Activated CD4-positive, alpha-beta memory T cell treated with anti-CD3 and anti-CD28 coated beads for 36 hours (primary cell): ENCODE measurements at regions not wholly inside any gene's neighbourhood (a gene's known extent, or its start where the extent isn't known, plus 50 kb on each side); places are given as distances from the start of the nearest gene placed in this dataset.

ENCODE experiments used
- CTCF ChIA-PET: fragments of 350-600 bp; sonication (Branson Sonifier 250); formaldehyde crosslinking; loops from one replicate; lab custom pipeline; 2021; ENCODE audit warnings: antibody characterized with exemption, inconsistent platforms; lab: Charles Lee
- POLR2A ChIA-PET: fragments of 350-600 bp; sonication (Branson Sonifier 250); formaldehyde crosslinking; loops from one replicate; lab custom pipeline; 2021; ENCODE audit warnings: antibody characterized with exemption; lab: Charles Lee
- DNase-seq: peaks from one replicate; pipeline ENCODE4 v3.0.0-alpha.2; 2020
- H3K27ac Mint-ChIP-seq: one replicate; pipeline ENCODE4 v1.8.0; 2021; ENCODE audit warnings: mixed read lengths
- H3K27me3 Mint-ChIP-seq: one replicate; pipeline ENCODE4 v1.8.0; 2021; ENCODE audit warnings: mixed read lengths
- H3K36me3 Mint-ChIP-seq: one replicate; pipeline ENCODE4 v1.8.0; 2021; ENCODE audit warnings: mixed read lengths
- H3K4me1 Mint-ChIP-seq: one replicate; pipeline ENCODE4 v1.8.0; 2021; ENCODE audit warnings: low read depth, mixed read lengths
- H3K4me3 Mint-ChIP-seq: one replicate; pipeline ENCODE4 v1.8.0; 2021; ENCODE audit warnings: mild to moderate bottlenecking, mixed read lengths
- H3K9me3 Mint-ChIP-seq: one replicate; pipeline ENCODE4 v1.8.0; 2021; ENCODE audit warnings: mixed read lengths
- intact Hi-C: fragments of 100-400 bp; cut with micrococcal nuclease; formaldehyde crosslinking; loops from one replicate; pipeline ENCODE4 v1.15.1; 2023

DNA sequence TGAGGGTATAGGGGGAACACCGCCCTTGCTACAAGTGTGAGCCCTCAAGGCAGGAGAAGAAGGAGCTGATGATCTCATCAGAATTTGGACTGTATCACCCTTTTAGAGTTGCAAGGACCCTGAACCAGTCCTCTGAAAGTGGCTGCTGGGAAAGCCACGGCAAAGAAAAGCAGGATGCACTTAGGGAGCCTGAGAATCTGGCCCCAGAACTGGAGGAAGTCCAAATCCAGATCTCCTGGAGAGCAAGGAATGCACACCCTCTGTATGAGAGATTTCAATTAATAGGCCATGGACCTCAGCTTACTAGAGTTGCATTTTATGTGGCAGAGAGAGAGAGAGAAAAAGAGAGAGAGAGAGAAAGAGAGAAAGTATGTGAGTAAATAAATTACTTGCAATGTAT, 662.9 kb downstream of the CCSER2 start:
- no peak overlapping the region for H3K4me3 Mint-ChIP-seq
- CTCF ChIA-PET, result no interaction called here
- POLR2A ChIA-PET, result no interaction called here
- H3K4me1 Mint-ChIP-seq, result no peaks in the 10 kb centered on the region
- no peaks in the 10 kb centered on the region for H3K27me3 Mint-ChIP-seq
- intact Hi-C loops, result no loop called here
- no peak overlapping the region for H3K27ac Mint-ChIP-seq
- H3K36me3 Mint-ChIP-seq, result no peaks in the 10 kb centered on the region
- DNase-seq, result no peak
- no peaks in the 10 kb centered on the region for H3K9me3 Mint-ChIP-seq

DNA sequence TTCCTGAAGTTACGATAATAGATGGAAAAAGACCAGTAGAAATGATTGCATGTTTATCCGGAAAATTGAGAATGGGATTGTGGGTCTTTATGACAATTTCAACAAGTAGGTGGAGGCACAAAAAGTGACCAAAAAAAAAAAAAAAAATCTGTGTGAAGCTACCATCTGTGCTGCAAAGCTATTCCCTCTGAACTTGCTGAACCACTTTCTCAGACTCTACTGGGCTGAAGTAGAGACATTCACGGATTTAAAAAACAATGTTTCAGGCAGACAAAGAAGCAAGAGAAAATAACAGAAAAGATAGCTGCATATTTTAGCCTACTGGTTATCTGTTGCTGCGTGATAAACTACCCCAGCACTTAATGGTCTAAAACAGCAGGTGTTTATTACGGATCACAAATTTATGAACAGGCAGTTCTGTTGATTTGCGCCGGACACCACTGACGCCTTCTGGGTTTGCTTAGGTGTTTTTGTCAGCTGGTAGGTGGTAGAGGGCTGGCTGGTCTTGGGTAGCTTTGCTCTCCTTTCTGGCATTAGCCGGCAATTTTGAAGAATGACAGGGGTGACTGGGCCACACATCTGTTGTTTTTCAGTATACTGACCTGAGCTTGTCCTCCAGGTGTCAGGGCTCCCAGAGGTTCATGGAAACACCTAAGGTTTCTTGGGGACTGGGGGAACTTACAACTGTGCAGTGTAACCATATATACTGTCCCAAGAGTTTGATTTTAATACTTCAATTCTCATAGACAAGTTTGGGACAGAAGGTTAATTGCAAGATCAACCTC, 665.1 kb downstream of the CCSER2 start:
- no peak overlapping the region for H3K4me3 Mint-ChIP-seq
- ChIA-PET POLR2A (no interaction called here), CTCF (no interaction called here)
- DNase-seq, result no peak
- no peaks in the 10 kb centered on the region for H3K4me1 Mint-ChIP-seq
- H3K36me3 Mint-ChIP-seq, result no peaks in the 10 kb centered on the region
- no peaks in the 10 kb centered on the region for H3K9me3 Mint-ChIP-seq
- H3K27ac Mint-ChIP-seq, result no peak overlapping the region
- H3K27me3 Mint-ChIP-seq, result no peaks in the 10 kb centered on the region
- intact Hi-C loops, result no loop called here

DNA sequence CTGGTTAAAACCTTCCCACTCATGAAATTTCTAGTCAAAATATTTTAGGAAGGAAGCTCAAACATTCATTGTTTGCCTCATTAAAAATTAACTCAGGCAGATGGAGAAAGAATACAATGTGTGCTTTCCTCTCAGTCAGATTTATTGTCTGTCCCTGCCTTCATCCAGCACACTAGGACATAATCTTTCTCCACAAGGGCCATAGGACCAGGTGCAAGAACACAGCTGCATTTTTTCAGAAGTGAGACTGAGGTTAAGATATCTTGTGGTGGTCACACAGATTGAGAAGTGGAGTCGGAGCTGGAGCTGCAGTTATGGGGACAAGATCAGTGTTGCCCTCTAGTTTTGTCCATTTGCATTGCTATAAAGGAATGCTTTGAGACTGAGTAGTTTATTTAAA, 666.3 kb downstream of the CCSER2 start:
- H3K36me3 Mint-ChIP-seq, result no peaks in the 10 kb centered on the region
- H3K4me1 Mint-ChIP-seq, result no peaks in the 10 kb centered on the region
- CTCF ChIA-PET, result no interaction called here
- no peak overlapping the region for H3K4me3 Mint-ChIP-seq
- H3K9me3 Mint-ChIP-seq, result no peaks in the 10 kb centered on the region
- intact Hi-C loops, result no loop called here
- no peaks in the 10 kb centered on the region for H3K27me3 Mint-ChIP-seq
- POLR2A ChIA-PET, result no interaction called here
- no peak overlapping the region for H3K27ac Mint-ChIP-seq
- DNase-seq, result no peak

DNA sequence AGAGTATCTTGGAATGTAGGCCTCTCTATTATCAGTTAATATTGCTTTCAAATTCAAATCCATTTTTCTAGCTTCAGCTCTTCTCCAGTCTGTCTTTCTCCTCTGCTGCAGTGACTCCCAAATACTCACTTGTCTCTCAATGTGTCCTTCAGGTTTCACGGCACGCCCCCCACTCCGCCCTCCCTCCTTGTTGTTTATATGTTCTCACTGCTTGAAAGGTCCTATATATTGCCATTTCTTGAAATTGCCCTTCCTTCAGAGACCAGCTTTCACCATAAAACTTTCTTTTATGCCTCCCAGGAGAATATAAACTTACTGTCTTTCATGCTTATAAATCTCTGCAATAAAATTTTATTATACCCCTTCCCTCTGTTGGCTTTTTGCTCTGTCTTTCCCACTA, 668.2 kb downstream of the CCSER2 start:
- ChIA-PET CTCF (interaction anchor here (0.6 kb wide), 1 partner anchor 371 kb away, joined by 3 read pairs; no protein-coding TSS in a partner anchor), POLR2A (no interaction called here)
- DNase-seq, result no peak
- Mint-ChIP-seq H3K27ac (no peak overlapping the region), H3K4me3 (no peak overlapping the region), H3K4me1 (no peaks in the 10 kb centered on the region), H3K9me3 (no peaks in the 10 kb centered on the region), H3K27me3 (no peaks in the 10 kb centered on the region), H3K36me3 (no peaks in the 10 kb centered on the region)
- intact Hi-C loops, result no loop called here

DNA sequence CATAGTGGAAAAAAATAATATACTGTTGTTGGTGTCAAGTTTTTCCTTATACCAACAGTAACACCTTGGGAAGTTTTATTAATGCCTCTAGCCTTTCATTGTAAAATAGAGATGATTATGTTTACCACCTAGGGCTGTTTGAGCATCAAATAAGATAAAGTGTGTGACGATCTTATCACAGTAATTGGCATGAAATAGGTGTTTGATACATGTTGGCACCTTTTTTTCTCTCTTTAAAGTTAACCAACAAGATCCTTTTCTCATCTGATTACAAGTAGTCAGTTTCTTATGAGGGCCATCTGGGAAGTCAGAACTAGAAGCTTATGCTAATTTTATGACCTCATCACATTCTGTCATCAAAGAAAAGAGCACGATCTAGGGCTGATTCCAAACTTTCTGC, 669.5 kb downstream of the CCSER2 start:
- H3K4me1 Mint-ChIP-seq, result no peaks in the 10 kb centered on the region
- no peak for DNase-seq
- H3K27ac Mint-ChIP-seq, result no peak overlapping the region
- no peak overlapping the region for H3K4me3 Mint-ChIP-seq
- intact Hi-C loops, result no loop called here
- no peaks in the 10 kb centered on the region for H3K36me3 Mint-ChIP-seq
- CTCF ChIA-PET, result no interaction called here
- POLR2A ChIA-PET, result no interaction called here
- no peaks in the 10 kb centered on the region for H3K27me3 Mint-ChIP-seq
- H3K9me3 Mint-ChIP-seq, result no peaks in the 10 kb centered on the region

DNA sequence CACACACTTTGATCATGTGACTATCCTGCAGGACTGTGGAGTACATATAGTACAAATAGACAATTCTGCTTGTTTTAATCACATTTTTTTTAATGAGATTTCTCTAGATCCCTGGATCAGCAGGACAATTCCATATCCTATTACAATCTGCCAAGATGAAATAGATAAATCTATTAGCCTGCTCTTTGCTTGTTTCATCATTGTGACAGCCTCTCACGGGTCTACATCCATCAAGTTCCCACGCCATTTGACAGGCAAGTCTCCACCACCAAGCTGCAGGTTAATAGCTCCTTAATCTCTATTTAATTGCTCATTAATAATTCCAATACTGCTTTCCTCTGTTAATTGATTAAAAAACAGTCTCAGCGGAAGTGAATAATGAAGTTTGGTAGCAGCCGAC, 671.5 kb downstream of the CCSER2 start:
- CTCF ChIA-PET, result interaction anchor here (0.6 kb wide), 1 partner anchor 58 kb away, joined by 3 read pairs; no protein-coding TSS in a partner anchor
- intact Hi-C loops, result no loop called here
- DNase-seq, result no peak
- POLR2A ChIA-PET, result no interaction called here
- no peaks in the 10 kb centered on the region for H3K9me3 Mint-ChIP-seq
- H3K27ac Mint-ChIP-seq, result no peak overlapping the region
- H3K36me3 Mint-ChIP-seq, result no peaks in the 10 kb centered on the region
- H3K4me3 Mint-ChIP-seq, result no peak overlapping the region
- no peaks in the 10 kb centered on the region for H3K4me1 Mint-ChIP-seq
- H3K27me3 Mint-ChIP-seq, result no peaks in the 10 kb centered on the region

DNA sequence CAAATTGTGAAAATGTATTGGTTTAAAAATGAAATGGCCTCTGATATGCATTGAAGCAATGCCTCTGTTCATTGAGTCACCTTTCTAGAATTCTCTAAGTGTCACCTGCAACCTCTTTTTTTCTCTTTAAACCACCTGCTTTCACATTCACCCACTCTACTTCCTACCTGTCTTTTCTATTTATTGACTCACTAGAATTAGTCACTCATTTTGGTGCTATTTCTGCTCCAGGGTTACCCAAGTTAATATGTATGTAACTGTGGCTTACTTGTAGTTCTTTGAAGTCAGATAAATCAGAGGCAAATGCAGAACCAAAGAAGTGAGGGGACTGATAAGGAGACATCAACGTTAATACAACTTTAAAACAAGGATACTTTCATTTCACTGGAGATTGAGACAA, 674.7 kb downstream of the CCSER2 start:
- Mint-ChIP-seq H3K4me3 (no peak overlapping the region), H3K36me3 (no peaks in the 10 kb centered on the region), H3K27me3 (no peaks in the 10 kb centered on the region), H3K27ac (no peak overlapping the region), H3K9me3 (no peaks in the 10 kb centered on the region), H3K4me1 (no peaks in the 10 kb centered on the region)
- DNase-seq, result no peak
- CTCF ChIA-PET, result no interaction called here
- intact Hi-C loops, result no loop called here
- POLR2A ChIA-PET, result no interaction called here

DNA sequence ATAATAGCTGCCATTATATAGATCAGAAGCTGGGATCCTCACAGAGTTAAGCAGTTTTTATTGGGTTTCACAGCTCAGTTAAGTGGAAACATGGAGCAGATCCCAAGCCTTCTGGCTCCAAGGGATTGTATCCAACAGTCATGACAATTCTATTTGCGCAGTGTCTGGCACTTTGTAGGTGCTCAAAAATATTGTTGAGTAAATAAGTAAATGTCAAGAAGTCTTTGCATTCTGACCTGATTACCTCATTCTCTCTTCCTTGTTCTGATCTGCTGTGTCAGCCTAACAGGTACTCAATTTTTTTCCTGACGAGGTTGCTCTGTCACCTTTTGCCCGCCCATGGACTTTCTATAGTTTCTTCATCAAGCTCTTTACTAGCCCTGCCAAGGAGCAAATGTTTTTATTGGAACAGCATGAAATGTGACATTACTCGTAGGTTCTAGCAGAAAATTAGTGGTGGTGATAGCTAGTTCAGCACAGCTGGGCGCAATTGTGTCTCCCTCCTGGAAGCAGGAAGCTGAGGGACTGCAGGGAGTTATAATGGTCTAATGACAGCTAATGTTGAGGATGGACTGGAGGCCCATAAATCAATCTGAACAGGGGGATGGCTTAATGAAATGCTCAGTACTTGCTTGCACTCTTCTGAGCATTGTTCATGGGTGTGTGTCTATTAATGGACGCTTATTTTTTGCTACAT, 680.2 kb downstream of the CCSER2 start:
- intact Hi-C loops, result no loop called here
- no peak overlapping the region for H3K27ac Mint-ChIP-seq
- ChIA-PET POLR2A (no interaction called here), CTCF (no interaction called here)
- no peaks in the 10 kb centered on the region for H3K36me3 Mint-ChIP-seq
- no peaks in the 10 kb centered on the region for H3K4me1 Mint-ChIP-seq
- H3K27me3 Mint-ChIP-seq, result no peaks in the 10 kb centered on the region
- H3K4me3 Mint-ChIP-seq, result no peak overlapping the region
- H3K9me3 Mint-ChIP-seq, result no peaks in the 10 kb centered on the region
- DNase-seq, result no peak

DNA sequence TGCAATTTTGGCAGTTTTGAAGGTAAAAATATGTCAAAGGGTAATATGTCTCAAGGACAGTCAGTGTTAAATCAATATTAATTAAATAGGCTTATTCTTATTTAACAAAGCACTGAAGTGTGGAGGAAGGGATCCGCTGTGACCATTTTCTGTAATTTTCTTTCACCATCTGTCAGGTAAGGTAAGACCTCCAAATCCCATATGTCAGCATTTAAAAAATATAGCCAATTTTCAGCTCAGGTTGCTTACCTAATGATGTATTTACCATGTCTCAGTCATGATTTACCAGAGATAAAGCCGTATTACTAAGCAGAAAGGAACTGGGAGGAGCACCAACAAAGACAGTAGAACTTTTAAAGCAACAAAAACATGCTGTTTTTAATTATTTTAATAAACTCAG, 683.9 kb downstream of the CCSER2 start:
- H3K27me3 Mint-ChIP-seq, result no peaks in the 10 kb centered on the region
- POLR2A ChIA-PET, result no interaction called here
- H3K9me3 Mint-ChIP-seq, result no peaks in the 10 kb centered on the region
- no peak overlapping the region for H3K4me3 Mint-ChIP-seq
- no peaks in the 10 kb centered on the region for H3K36me3 Mint-ChIP-seq
- no peak overlapping the region for H3K27ac Mint-ChIP-seq
- intact Hi-C loops, result no loop called here
- no peak for DNase-seq
- CTCF ChIA-PET, result no interaction called here
- H3K4me1 Mint-ChIP-seq, result no peaks in the 10 kb centered on the region

DNA sequence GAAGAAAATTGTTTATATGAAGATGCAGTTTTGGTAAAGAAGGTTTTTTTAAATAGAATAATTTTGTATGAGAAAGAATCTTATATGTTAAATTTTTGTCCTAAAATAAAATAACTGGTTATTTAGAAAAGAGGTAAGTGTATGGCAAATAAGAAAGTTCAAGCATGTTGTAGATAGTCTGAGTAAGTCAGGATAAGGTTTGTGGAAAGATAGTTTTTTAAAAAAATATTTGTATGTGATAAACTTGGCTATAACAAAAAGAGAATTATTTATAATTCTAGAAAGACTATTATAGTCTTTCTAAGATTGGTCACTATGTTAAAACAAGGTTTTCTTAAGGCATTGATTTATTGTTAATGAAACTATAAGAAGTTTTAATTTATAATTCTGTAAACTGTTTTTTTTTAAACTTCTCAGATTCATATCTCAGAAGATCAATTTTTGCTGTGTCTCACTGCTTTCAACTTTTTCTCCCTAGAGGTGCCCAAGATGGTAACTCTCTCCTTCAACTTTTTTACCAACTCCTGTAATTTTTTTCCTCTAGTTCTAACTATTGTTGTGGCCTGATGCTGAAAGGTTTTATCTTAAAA, 698.6 kb downstream of the CCSER2 start:
- POLR2A ChIA-PET, result no interaction called here
- no peaks in the 10 kb centered on the region for H3K36me3 Mint-ChIP-seq
- intact Hi-C loops, result no loop called here
- H3K27ac Mint-ChIP-seq, result no peak overlapping the region
- H3K4me3 Mint-ChIP-seq, result no peak overlapping the region
- H3K4me1 Mint-ChIP-seq, result no peaks in the 10 kb centered on the region
- CTCF ChIA-PET, result no interaction called here
- H3K9me3 Mint-ChIP-seq, result no peaks in the 10 kb centered on the region
- no peaks in the 10 kb centered on the region for H3K27me3 Mint-ChIP-seq
- DNase-seq, result no peak

DNA sequence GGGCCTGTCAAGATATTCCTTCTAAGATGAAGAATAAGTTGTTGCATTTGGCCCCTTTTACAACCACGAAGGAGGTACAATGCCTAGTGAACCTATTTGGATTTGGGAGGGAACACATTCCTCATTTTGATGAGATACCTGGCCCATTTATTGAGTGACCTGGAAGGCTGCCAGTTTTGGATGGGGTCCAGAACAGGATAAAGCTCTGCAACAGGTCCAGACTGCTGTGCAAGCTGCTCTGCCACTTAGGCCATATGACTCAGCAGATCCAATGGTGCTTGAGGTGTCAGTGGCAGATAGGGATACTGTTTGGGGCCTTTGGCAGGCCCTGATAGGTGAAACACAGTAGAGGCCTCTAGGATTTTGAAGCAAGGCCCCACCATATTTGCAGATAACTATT, 704.6 kb downstream of the CCSER2 start:
- intact Hi-C loops, result no loop called here
- H3K4me1 Mint-ChIP-seq, result no peaks in the 10 kb centered on the region
- no peak overlapping the region for H3K27ac Mint-ChIP-seq
- no peaks in the 10 kb centered on the region for H3K27me3 Mint-ChIP-seq
- no peak overlapping the region for H3K4me3 Mint-ChIP-seq
- POLR2A ChIA-PET, result no interaction called here
- no peaks in the 10 kb centered on the region for H3K36me3 Mint-ChIP-seq
- CTCF ChIA-PET, result no interaction called here
- no peak for DNase-seq
- H3K9me3 Mint-ChIP-seq, result peaks cover 2% of the 10 kb centered on the region

DNA sequence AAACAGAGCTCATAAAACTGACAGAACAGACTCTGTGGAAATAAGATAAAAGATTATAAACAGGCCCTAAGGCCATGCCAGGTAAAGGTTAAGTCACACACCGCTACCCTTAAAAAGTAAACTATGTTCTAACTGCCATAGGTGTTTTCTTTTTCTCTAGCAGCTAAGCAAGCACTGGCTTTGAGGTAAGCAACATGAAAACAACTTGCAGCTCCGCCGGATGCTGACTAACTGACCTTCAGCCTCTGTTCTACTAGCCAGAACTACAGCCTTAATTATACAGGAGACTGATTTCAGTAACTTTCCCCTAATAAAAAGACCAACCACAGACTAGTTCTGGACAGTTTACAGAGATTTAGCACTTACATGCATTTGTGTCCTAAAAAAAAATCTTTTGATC, 708.3 kb downstream of the CCSER2 start:
- H3K27ac Mint-ChIP-seq, result no peak overlapping the region
- H3K4me1 Mint-ChIP-seq, result no peaks in the 10 kb centered on the region
- H3K27me3 Mint-ChIP-seq, result no peaks in the 10 kb centered on the region
- no peaks in the 10 kb centered on the region for H3K36me3 Mint-ChIP-seq
- no peak for DNase-seq
- H3K9me3 Mint-ChIP-seq, result peaks cover 18% of the 10 kb centered on the region
- ChIA-PET CTCF (no interaction called here), POLR2A (no interaction called here)
- intact Hi-C loops, result no loop called here
- no peak overlapping the region for H3K4me3 Mint-ChIP-seq

DNA sequence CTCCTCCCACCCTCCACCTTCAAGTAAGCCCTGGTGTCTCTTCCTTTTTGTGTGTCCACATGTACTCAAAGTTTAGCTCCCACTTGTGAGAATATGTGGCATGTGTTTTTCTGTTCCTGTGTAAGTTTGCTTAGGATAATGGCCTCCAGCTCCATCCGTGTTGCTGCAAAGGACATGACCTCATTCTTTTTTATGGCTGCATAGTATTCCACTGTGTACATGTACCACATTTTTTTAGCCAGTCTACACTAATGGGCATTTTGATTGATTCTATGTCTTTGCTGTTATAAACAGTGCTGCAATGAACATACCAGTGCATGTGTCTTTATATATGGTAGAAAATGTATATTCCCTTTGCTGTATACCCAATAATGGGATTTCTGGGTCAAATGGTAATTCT, 710.9 kb downstream of the CCSER2 start:
- no peak overlapping the region for H3K4me3 Mint-ChIP-seq
- ChIA-PET CTCF (no interaction called here), POLR2A (no interaction called here)
- DNase-seq, result no peak
- intact Hi-C loops, result no loop called here
- no peaks in the 10 kb centered on the region for H3K4me1 Mint-ChIP-seq
- H3K27me3 Mint-ChIP-seq, result no peaks in the 10 kb centered on the region
- H3K36me3 Mint-ChIP-seq, result no peaks in the 10 kb centered on the region
- no peak overlapping the region for H3K27ac Mint-ChIP-seq
- peaks cover 18% of the 10 kb centered on the region for H3K9me3 Mint-ChIP-seq
